SK-N-MC (cell line): ENCODE measurements at regions not wholly inside any gene's neighbourhood (a gene's known extent, or its start where the extent isn't known, plus 50 kb on each side); places are given as distances from the start of the nearest gene placed in this dataset.

Experiments used
- EZH2 ChIP-seq: fragments of 200-600 bp; sonication (generic); IDR thresholded peaks from one replicate; pipeline ENCODE4 v1.6.1; 2017; ENCODE audit warnings: antibody characterized with exemption
- FOXP2 ChIP-seq: optimal IDR thresholded peaks from 2 replicates; pipeline ENCODE3; 2011; ENCODE audit warnings: mild to moderate bottlenecking, moderate library complexity; ENCODE audit not compliant: insufficient read depth; ENCODE audit errors: extremely low read length, control extremely low read depth
- POLR2AphosphoS5 ChIP-seq: IDR thresholded peaks from 2 replicates; pipeline ENCODE4 v1.6.1; 2012; ENCODE audit warnings: mild to moderate bottlenecking, low read depth, low read length, borderline replicate concordance

- TF ChIP-seq EZH2: no peak
- TF ChIP-seq POLR2AphosphoS5: no peak
- no peak for TF ChIP-seq FOXP2
Measured at GRCh38 chr2:33900610-33901009, 301.5 kb upstream of the FAM98A start.
